Testis (tissue), 2 donors: ENCODE measurements at regions not wholly inside any gene's neighbourhood (a gene's known extent, or its start where the extent isn't known, plus 50 kb on each side); places are given as distances from the start of the nearest gene placed in this dataset.
"Not testable (repeated sequence)": the region's sequence is repeated elsewhere in the genome, so short reads cannot be mapped to it uniquely, and the experiment has no call there.

Experiments used
- POLR2A ChIP-seq: fragments of 450-650 bp; IDR thresholded peaks from one replicate; pipeline ENCODE4 v1.6.1; 2017; ENCODE audit warnings: antibody characterized with exemption, mild to moderate bottlenecking, moderate library complexity
- TF ChIP-seq, protein P1 (sequence below), 3 experiments: fragments of 450-650 bp in 2 of 3; fragments of 200-600 bp in 1 of 3; sonication (generic) in 1 of 3; IDR thresholded peaks; one replicate each; pipeline ENCODE4 v1.5.1; 2016 to 2019; ENCODE audit warnings: antibody characterized with exemption in 3 of 3, mild to moderate bottlenecking in 2 of 3, moderate library complexity in 1 of 3

DNA sequence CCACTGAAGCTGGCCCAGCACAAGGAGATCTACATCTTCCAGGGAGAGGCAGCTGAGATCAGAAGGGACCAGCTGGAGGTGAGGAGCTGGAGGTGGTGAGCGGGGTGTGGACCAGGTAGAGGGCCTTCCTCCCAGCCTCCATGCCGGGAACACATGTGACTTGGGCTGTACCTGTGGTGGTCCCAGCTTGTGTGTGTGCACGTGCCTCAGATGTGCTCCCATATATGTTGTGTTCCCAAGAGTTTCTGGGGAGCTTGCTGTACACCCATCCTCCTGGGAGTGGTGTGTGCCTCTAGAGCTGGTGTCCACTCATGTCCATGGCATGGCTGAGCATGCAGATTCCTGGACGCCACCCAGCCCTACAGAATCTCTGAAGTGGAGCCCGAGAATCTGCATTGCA is 183.7 kb upstream of the AKAP13 start:
- TF ChIP-seq, protein P1, sequence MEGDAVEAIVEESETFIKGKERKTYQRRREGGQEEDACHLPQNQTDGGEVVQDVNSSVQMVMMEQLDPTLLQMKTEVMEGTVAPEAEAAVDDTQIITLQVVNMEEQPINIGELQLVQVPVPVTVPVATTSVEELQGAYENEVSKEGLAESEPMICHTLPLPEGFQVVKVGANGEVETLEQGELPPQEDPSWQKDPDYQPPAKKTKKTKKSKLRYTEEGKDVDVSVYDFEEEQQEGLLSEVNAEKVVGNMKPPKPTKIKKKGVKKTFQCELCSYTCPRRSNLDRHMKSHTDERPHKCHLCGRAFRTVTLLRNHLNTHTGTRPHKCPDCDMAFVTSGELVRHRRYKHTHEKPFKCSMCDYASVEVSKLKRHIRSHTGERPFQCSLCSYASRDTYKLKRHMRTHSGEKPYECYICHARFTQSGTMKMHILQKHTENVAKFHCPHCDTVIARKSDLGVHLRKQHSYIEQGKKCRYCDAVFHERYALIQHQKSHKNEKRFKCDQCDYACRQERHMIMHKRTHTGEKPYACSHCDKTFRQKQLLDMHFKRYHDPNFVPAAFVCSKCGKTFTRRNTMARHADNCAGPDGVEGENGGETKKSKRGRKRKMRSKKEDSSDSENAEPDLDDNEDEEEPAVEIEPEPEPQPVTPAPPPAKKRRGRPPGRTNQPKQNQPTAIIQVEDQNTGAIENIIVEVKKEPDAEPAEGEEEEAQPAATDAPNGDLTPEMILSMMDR (IDR thresholded peaks at IDR 0.05), result not testable (repeated sequence)
- TF ChIP-seq POLR2A, result not testable (repeated sequence)
